ENCODE measurements at regions not wholly inside any gene's neighbourhood (a gene's known extent, or its start where the extent isn't known, plus 50 kb on each side); places are given as distances from the start of the nearest gene placed in this dataset.

DNA sequence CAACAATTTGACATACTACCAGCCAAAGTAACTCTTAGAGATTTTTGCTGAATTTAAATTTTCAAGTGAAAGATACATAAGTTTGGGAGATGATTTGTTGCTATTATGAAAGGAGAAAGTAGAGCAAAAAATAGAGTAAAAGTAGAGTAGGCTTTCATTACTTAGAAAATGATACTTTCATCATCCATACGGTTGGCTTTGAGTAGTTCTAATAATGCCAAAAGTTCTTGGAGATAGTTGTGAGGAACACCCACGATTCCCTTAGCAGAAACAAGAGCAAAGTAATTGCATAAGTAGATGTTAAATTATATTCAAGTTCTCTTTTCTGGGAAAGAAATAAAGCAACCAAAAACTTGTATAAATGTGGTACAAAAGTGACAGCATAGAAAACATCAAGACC is 95.0 kb upstream of the VAV3 start:
- TF ChIP-seq MAX (IDR thresholded peaks at IDR 0.05; ENCODE audit: low read depth, low read length) (no peak), POLR2A (IDR thresholded peaks at IDR 0.05; ENCODE audit: extremely low read depth, insufficient read length) (no peak)
- TF ChIP-seq, protein P1, sequence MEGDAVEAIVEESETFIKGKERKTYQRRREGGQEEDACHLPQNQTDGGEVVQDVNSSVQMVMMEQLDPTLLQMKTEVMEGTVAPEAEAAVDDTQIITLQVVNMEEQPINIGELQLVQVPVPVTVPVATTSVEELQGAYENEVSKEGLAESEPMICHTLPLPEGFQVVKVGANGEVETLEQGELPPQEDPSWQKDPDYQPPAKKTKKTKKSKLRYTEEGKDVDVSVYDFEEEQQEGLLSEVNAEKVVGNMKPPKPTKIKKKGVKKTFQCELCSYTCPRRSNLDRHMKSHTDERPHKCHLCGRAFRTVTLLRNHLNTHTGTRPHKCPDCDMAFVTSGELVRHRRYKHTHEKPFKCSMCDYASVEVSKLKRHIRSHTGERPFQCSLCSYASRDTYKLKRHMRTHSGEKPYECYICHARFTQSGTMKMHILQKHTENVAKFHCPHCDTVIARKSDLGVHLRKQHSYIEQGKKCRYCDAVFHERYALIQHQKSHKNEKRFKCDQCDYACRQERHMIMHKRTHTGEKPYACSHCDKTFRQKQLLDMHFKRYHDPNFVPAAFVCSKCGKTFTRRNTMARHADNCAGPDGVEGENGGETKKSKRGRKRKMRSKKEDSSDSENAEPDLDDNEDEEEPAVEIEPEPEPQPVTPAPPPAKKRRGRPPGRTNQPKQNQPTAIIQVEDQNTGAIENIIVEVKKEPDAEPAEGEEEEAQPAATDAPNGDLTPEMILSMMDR (IDR thresholded peaks at IDR 0.05; ENCODE audit: low read depth, low read length), result no peak
